GM12874 (cell line): ENCODE measurements at regions not wholly inside any gene's neighbourhood (a gene's known extent, or its start where the extent isn't known, plus 50 kb on each side); places are given as distances from the start of the nearest gene placed in this dataset.

Source experiments
- TF ChIP-seq, protein P1 (sequence below): IDR thresholded peaks from 2 replicates; pipeline ENCODE4 v1.5.1; 2011; ENCODE audit warnings: low read depth, mild to moderate bottlenecking, control low read depth, low read length, moderate library complexity; ENCODE audit not compliant: insufficient read depth

DNA sequence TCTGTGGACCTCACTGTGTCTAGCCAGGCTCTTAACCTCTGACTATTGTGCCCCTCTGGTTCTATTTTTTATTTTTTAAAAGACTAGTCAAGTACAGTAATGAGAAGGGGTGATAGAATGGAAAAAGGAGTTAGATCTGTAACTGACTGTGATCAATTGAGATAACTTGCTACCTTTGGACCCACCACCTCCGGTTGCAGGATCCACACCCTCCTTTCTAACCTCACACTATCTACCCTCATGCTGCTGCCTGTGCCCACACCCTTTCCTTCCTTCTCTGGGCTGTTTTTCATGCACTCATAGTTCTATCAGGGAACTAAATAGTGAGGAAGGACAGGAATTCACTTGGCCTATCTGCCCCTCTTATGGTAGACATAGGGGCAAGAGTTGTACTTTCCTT, 172.3 kb downstream of the KATNIP start:
- TF ChIP-seq, protein P1, sequence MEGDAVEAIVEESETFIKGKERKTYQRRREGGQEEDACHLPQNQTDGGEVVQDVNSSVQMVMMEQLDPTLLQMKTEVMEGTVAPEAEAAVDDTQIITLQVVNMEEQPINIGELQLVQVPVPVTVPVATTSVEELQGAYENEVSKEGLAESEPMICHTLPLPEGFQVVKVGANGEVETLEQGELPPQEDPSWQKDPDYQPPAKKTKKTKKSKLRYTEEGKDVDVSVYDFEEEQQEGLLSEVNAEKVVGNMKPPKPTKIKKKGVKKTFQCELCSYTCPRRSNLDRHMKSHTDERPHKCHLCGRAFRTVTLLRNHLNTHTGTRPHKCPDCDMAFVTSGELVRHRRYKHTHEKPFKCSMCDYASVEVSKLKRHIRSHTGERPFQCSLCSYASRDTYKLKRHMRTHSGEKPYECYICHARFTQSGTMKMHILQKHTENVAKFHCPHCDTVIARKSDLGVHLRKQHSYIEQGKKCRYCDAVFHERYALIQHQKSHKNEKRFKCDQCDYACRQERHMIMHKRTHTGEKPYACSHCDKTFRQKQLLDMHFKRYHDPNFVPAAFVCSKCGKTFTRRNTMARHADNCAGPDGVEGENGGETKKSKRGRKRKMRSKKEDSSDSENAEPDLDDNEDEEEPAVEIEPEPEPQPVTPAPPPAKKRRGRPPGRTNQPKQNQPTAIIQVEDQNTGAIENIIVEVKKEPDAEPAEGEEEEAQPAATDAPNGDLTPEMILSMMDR: no peak

DNA sequence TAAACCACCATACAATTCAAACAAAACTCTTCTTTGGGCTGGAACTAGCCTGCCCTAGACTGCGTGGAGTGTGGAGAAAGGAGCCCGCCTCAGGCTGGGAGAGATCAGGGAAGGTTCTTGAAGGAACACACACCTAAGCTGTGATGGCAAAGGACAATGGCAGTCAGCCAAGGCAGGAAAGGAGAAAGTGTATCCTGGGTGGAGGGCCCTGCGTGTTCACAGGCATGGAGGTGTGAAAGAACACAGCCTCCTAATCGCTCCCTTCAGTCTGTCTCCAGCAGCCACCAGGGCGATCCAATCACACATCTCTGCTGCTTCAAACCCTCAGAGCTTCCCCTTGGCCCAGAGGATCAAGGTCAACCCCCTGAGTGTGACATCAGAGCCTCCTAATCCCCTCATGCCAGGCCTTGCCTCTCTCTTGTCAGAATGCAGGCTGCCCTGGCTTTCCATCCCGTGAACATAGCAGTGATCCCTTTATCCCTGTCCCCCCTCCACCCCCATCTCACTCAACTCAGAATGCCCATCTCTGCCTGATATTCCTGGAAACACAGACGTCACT, 173.0 kb downstream of the KATNIP start:
- TF ChIP-seq, protein P1: no peak

DNA sequence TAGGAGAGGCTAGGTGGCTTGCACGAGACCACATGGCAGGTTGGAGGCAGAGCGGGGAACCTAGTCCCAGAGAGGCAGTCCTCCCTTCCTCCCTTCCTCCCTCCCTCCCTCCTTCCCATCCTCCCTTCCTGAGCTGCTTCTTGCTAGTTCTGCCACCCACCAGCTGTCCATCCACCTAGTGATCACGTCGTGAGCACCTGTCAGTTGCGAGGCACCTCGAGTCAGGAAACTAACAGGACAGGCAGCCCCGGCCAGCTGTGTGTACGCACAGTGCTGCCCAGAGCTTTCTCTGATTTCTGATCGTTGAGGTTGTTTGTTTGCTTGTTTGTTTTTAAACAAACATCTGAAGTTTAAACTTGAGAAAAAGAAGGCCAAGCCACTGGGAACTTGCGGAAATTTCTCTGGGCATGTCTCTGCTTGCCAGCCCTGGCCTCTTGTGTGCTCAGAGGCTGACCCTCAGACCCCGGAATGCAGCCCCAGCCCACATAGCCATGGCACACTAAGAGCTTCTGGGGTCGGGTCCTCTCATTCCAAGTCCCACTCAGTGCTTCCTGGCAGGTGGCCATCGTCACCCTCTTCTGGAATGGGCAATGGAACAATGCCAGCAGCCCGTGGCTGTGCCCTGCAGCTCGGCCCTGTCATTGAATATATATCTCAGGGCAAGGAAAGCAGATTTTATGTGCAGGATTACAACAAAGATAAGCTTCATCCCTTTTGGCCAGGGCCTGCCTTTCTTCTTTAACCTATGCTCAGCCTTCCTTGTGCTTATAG, 174.0 kb downstream of the KATNIP start:
- TF ChIP-seq, protein P1: no peak

DNA sequence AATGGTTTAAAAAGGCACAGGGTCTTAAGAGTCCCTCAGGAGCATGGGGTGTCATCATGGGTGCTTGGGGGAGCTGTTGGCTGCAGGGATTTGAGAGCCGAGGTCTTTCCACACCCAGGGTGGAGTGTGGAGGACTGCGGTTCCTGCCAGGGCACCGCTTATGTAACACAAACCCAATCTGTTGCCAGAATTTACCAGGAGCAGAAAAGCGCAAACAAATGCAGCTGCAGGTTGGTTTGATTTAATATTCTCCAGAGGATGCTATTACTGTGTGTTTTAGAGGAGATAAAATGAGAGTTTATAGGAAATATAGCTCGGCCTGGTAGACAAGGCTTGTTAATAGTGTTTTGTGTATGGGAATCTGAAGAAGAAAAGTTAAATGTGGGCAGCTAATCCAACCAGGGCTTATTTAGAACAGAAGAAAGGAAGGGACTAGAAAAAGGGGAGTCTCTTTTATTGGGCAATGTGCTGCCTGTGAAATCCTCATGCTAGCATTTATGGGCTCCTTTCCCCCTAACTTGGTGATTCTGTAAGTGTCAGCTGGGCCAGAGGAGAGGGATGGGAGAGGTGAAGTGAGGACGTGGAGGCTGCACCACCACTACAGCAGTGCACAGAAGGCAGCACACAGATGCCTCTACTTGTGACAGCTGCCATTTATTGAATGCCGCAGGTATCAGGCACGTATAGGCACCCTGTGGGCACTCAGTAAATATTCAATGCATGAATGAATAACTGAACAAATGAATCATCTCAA, 174.7 kb downstream of the KATNIP start:
- TF ChIP-seq, protein P1: no peak

DNA sequence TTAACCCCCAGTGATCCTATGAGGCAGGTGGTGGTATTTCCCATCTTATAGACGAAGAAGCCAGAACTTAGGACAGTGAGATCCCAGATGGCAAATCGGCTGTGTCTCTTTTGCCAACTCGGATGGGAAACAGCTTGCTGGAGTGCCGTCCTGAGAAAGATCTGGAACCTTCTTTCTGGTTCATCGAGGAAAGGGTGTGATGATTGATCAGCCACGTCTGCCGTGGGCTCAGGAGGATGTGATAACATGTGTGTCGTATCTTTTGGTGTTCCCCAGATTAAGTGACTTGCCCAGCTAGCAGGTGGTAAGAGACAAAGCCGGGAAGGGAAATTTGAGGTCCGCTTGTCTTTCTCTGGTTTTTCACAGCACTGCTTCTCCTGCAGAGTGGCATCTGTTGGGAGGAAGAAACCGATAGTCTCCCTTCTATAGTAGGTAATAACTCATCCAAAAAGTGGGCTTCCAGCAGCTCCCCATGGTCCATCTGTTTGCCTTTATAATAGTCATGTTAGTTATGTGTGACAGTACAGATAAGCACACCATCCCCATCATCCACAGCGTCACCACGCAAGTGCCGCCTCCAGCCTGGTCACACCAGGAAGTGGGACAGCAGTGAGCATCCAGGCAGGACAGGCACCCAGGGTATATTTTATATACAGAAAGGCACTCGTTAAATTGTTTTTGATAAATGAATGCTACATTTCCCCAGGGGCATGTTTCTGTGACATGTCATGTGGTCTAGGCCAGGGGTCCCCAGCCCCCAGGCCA, 175.5 kb downstream of the KATNIP start:
- TF ChIP-seq, protein P1: no peak

DNA sequence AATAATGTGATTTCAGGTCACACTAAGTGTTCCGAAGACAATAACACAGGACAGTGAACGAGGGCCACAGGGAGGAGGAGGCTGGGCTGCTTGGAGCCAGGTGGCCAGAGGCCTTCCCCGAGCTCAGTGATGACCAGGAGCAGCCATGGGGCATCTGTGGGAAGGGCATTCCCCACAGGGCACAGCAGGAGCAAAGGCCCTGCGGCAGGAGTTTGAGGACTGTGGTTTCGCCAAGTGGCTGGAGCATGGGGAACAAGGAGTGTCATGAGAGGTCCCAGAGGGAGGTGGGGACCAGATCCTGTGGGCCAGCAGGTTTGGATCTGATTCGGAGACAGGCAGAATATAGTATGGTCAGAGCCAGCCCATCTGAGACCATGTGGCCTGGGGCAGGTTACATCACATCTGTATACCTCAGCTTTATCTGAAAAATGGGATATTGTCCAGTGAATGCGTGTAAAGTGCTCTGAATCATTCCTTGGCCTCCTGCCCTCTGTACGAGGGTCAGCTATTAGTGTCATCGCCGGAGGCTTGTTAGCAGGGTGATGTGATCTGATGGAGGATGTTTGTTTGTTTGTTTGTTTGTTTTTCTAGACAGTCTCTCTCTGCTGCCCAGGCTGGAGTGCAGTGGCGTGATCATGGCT, 176.8 kb downstream of the KATNIP start:
- TF ChIP-seq, protein P1: no peak
